Neural crest cell (in vitro differentiated cells): ENCODE measurements at regions not wholly inside any gene's neighbourhood (a gene's known extent, or its start where the extent isn't known, plus 50 kb on each side); places are given as distances from the start of the nearest gene placed in this dataset.

Experiments
- DNase-seq: peaks from one replicate; pipeline ENCODE4 v3.0.0; 2021; ENCODE audit warnings: low read depth, mixed read lengths, low spot score
- H3K27ac Mint-ChIP-seq: one replicate; pipeline ENCODE4 v1.8.0; 2021; ENCODE audit warnings: mild to moderate bottlenecking, mixed read lengths; ENCODE audit not compliant: unreplicated experiment
- H3K27me3 Mint-ChIP-seq: 2 replicates; pipeline ENCODE4 v1.8.0; 2021; ENCODE audit warnings: low read depth, mild to moderate bottlenecking, mixed read lengths
- H3K36me3 Mint-ChIP-seq: 2 replicates; pipeline ENCODE4 v1.8.0; 2021; ENCODE audit warnings: low read depth, mild to moderate bottlenecking, mixed read lengths
- H3K4me1 Mint-ChIP-seq: 2 replicates; pipeline ENCODE4 v1.8.0; 2021; ENCODE audit warnings: mixed read lengths
- H3K4me3 Mint-ChIP-seq: one replicate; pipeline ENCODE4 v1.8.0; 2021; ENCODE audit warnings: mild to moderate bottlenecking, mixed read lengths
- H3K9me3 Mint-ChIP-seq: 2 replicates; pipeline ENCODE4 v1.8.0; 2021; ENCODE audit warnings: mixed read lengths
- TF ChIP-seq, protein P1 (sequence below): fragments of 200-600 bp; sonication (generic); conservative IDR thresholded peaks from 2 replicates; pipeline ENCODE4 v1.5.0; 2021; ENCODE audit warnings: antibody characterized with exemption, mild to moderate bottlenecking

DNA sequence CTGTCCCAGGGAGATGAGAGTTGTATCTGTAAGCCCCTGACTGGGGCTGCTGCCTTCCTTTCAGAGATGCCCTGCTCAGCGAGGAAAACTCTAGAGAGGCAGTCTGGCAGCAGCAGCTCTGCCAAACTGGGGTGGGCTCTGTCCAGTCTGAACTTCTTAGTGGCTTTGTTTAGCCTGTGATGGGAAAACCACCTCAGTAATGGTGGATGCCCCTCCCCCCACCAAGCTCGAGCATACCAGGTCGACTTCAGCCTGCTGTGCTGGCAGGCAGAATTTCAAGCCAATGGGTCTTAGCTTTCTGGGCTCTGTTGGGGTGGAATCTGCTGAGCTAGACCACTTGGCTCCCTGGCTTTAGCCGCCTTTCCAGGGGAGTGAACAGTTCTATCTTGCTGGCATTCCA, 218.3 kb downstream of the TUSC7 start:
- DNase-seq = no peak
- H3K36me3 Mint-ChIP-seq = peaks cover 7% of the 10 kb centered on the region
- TF ChIP-seq, protein P1, sequence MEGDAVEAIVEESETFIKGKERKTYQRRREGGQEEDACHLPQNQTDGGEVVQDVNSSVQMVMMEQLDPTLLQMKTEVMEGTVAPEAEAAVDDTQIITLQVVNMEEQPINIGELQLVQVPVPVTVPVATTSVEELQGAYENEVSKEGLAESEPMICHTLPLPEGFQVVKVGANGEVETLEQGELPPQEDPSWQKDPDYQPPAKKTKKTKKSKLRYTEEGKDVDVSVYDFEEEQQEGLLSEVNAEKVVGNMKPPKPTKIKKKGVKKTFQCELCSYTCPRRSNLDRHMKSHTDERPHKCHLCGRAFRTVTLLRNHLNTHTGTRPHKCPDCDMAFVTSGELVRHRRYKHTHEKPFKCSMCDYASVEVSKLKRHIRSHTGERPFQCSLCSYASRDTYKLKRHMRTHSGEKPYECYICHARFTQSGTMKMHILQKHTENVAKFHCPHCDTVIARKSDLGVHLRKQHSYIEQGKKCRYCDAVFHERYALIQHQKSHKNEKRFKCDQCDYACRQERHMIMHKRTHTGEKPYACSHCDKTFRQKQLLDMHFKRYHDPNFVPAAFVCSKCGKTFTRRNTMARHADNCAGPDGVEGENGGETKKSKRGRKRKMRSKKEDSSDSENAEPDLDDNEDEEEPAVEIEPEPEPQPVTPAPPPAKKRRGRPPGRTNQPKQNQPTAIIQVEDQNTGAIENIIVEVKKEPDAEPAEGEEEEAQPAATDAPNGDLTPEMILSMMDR = no peak
- peaks cover 9% of the 10 kb centered on the region for H3K4me1 Mint-ChIP-seq
- H3K9me3 Mint-ChIP-seq = peaks cover 11% of the 10 kb centered on the region
- H3K27ac Mint-ChIP-seq = no peak overlapping the region
- H3K4me3 Mint-ChIP-seq = no peak overlapping the region
- no peaks in the 10 kb centered on the region for H3K27me3 Mint-ChIP-seq

DNA sequence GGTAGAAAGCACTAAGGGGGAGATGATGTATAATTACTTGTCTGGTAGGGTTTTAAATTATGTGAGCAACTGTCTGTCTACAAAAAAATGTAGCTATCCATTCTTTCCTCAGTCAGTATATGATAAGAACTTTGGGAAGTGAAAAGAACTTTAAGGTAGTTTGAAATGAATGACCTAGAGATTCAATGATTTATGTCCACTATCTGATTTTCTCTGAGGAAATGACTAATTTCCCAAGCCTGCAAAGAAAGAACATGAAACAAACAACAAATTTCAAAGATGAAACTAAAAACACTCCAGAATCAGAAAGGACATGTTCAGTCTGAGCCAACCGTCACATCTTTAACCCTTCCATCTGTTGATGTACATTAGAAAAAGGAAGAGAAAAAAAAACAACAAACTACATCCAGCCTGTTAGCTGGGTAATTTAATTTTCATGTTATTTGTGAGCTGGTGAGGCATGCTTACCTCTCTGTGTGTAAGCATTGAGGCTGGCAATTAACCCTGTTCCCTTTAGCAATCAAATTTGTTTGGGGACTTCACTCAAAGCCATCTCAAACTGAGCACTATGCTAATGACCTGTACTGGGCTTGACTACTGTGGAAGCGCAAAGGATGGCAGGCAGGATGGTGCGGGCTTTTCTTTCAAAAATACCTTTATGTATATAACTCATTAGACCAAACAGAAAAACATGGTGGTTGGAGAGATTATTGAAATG, 220.1 kb downstream of the TUSC7 start:
- no peaks in the 10 kb centered on the region for H3K27me3 Mint-ChIP-seq
- H3K27ac Mint-ChIP-seq = no peak overlapping the region
- peaks cover 7% of the 10 kb centered on the region for H3K9me3 Mint-ChIP-seq
- peaks cover 3% of the 10 kb centered on the region for H3K36me3 Mint-ChIP-seq
- H3K4me1 Mint-ChIP-seq = peaks cover 9% of the 10 kb centered on the region
- H3K4me3 Mint-ChIP-seq = no peak overlapping the region
- DNase-seq = no peak
- TF ChIP-seq, protein P1 = no peak

DNA sequence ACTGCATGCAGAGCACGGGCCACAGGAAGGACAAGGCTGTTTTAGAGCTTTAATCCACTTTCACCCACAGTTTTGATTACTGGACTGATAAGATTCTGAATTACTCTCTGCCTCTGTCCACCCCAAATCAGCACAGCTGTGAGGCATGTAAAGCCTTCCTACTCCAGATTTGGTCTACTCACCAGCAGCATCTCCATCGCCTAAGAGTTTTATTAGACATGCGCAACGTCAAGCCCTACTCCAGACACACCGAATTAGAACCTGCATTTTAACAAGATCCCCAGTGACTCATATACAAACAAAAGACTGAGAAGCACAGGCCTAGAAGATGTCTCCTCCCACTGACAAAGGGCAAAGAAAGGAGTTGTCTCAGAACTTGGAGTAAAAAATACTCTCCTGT, 221.2 kb downstream of the TUSC7 start:
- no peak for DNase-seq
- peaks cover under 1% of the 10 kb centered on the region for H3K36me3 Mint-ChIP-seq
- H3K9me3 Mint-ChIP-seq = peaks cover 4% of the 10 kb centered on the region
- H3K4me3 Mint-ChIP-seq = no peak overlapping the region
- no peak overlapping the region for H3K27ac Mint-ChIP-seq
- TF ChIP-seq, protein P1 = no peak
- peaks cover 9% of the 10 kb centered on the region for H3K4me1 Mint-ChIP-seq
- no peaks in the 10 kb centered on the region for H3K27me3 Mint-ChIP-seq

DNA sequence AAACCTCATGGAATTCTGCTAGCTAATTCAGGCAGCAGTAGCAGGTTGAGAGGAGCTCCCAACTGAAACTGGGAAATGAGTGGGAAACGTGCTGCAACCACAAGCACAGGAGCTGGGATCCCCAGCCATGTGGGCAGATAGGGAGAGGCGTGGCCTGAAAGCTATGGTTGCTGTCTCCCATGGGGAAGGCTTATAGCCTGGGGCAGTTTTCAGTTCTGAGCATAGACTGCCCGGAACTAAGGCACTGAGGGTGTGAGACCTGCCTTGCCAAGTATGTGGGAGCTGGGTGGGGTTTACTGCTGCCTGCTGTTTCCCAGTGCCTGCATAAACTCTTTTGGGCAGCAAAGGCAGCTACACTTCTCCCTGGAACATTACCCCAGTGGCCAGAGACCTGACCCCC, 229.5 kb downstream of the TUSC7 start:
- H3K4me3 Mint-ChIP-seq = no peak overlapping the region
- no peak for DNase-seq
- no peaks in the 10 kb centered on the region for H3K4me1 Mint-ChIP-seq
- no peaks in the 10 kb centered on the region for H3K27me3 Mint-ChIP-seq
- TF ChIP-seq, protein P1 = no peak
- no peaks in the 10 kb centered on the region for H3K36me3 Mint-ChIP-seq
- peaks cover 3% of the 10 kb centered on the region for H3K9me3 Mint-ChIP-seq
- H3K27ac Mint-ChIP-seq = no peak overlapping the region

DNA sequence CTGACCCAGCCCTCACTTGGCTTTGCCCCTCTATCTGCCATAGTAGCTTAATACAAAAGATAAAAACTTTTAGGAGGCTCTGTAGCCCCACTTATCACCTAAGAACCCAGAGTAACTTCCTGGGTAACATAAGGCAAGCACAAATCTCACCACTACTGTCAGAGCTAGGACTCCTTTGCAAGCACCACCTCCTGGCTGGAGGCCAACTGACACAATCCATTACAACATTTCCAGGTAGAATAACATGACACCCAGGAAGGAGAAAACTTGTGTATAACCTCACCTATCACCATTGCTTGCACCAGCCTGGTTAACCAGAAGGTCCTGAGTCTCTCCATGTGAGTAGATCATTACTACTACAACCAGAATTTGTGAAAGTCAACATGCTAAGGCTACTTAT, 230.0 kb downstream of the TUSC7 start:
- H3K4me1 Mint-ChIP-seq = no peaks in the 10 kb centered on the region
- H3K27ac Mint-ChIP-seq = no peak overlapping the region
- no peaks in the 10 kb centered on the region for H3K27me3 Mint-ChIP-seq
- TF ChIP-seq, protein P1 = no peak
- H3K36me3 Mint-ChIP-seq = no peaks in the 10 kb centered on the region
- H3K4me3 Mint-ChIP-seq = no peak overlapping the region
- peaks cover 6% of the 10 kb centered on the region for H3K9me3 Mint-ChIP-seq
- DNase-seq = no peak
